HG03135 (cell line): ENCODE measurements at regions not wholly inside any gene's neighbourhood (a gene's known extent, or its start where the extent isn't known, plus 50 kb on each side); places are given as distances from the start of the nearest gene placed in this dataset.

Experiments
- ATAC-seq: cut with Tn5 transposase; IDR thresholded peaks from one replicate; pipeline ENCODE4 v1.9.1; 2021; ENCODE audit warnings: mild to moderate bottlenecking, moderate library complexity; ENCODE audit not compliant: unreplicated experiment

DNA sequence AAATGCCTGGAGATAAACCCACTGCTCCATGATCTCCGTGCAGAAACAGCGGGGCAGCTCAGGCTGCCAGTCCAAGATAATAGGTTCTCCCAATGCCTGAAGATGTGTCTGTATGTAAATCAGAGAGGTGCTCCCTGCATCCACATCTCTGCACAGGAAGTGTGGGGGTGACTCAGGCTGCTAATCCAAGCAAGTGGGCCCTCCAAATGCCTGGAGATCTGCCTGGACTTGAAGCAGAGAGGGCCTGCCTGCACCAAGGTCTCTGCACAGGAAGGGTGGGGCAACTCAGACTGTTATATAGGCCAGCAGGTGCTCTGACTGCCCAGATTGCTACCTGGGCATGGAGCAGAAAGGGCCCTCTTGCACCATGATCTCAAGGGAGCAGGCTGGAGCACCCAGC lies 504.7 kb downstream of the LRFN5 start:
- no peak for ATAC-seq

DNA sequence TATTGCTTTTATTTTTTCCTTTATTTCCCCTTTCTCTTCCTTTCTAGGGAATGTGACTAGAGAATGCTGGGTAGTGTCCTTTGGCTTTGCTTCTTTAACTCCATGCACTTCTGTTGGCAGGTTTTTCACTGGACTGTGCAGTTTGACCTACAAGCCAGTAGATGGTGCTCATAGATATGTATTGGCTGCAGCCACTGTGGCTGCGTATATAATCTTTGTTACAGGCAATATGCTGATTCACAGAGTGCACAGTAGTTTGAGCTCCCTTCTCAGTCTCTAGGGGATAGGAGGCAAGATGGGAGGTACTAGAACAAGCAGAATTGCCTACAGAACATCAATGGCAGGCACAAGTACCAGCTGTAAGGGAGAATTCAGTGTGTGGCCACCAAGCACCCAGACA lies 503.5 kb downstream of the LRFN5 start:
- ATAC-seq: peak; percentile 70

DNA sequence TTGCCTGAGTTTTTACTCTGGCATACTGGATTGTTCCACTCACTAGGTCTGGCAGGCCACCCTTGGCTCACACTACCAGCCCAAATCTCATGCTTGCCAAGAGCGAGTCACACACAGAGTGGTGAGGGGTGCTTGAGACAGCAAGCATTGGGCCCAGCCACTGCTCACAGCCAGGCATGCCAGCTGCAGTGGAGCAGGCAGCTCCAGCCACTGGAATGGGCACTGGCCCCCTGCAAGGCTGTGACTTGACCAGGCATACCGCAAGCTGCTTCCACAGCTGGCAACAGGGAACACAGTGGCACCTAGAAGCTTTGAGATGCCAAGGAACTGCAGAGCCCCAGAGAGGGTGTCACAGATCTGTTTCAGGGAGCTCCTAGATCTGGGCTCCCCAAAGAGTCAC lies 488.5 kb downstream of the LRFN5 start:
- ATAC-seq: no peak

DNA sequence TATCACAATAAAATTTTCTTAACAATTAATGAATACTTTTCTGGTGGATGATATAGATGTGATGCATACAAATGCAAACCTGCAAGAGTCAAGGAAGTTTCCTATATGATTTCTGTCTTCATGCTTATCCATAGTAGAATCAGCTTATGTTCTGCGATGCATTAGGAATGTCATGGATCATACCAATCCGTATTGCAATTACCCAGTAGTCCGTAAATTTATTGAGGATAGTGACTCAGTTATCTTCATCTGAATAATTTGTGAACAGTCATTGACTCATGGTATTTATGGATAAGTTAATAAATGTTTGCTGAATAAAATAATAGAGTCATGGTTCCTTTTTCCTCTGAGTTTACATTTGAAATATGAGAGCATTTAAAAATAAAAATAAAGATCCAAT lies 483.4 kb downstream of the LRFN5 start:
- ATAC-seq: no peak

DNA sequence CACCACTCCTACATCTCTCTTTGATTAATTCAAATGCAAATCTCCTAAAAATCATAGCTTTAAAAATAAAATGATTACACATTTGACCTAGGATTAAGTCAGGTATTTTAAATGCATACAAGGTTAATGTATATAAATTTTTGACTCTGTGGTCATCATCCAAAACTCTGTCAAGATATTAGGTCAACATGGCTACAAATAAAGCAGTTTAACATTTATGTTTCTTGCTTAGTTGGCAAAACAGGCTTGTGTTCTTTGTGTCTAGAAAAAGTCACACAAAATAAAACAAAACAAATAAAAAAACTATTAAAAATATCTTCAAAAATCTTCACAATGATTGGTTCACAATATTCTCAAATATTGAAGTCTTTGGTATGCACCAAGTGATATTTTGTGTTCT lies 473.2 kb downstream of the LRFN5 start:
- ATAC-seq: no peak

DNA sequence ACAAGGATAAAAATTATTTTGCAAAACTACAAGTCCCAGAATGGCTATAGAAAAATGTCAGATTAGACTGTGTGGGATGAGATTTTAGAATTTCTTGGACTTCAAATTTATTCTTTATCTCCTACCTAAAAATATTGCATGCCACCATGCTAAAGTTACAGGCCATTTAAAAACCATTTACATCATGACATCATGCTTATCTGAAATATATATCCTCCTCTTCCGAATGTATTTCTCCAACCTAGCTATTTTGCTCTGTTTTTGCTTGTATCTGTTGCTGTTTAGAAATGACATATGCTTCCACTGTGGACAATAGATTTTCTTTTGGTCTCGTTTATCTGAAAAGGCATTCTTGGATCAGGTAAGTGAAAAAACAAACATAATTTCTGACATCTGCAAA lies 471.7 kb downstream of the LRFN5 start:
- no peak for ATAC-seq

DNA sequence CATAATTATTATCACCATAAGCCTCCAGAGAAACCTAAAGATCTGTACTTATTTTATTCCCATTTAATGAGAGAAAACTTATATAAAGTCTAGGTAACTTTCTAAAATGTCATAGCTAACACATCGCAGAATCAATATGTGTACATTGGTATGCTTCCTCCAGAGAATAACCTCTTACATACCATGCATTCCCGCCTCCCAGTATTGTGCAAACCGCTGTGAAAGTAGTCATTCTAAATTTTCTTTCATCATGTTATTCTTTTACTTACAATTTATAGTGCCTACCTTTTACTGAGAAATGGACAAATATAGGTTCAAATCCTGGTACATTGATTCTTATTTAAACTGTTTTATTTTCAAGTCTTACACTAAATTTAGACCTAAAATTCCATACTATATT lies 463.4 kb downstream of the LRFN5 start:
- ATAC-seq: no peak

DNA sequence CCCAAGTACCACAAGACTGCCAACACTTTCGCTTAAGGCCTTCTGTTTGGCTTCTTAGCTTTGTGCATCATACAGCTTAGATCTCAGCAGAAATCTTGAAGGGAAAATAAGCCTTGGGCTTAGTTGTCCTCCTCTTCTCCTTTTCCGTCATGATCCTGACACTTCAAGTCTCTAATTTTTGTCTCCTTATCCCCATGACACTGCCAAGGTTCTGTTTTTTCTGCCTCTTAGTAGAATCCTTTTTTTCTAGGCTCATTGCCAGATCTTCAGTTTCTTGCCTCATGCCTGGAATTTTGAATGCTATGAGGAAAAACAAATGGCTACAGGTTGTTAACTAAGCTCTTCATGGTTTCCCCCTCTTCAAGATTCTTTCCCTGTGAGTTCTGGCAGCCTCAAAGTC lies 450.4 kb downstream of the LRFN5 start:
- ATAC-seq: no peak

DNA sequence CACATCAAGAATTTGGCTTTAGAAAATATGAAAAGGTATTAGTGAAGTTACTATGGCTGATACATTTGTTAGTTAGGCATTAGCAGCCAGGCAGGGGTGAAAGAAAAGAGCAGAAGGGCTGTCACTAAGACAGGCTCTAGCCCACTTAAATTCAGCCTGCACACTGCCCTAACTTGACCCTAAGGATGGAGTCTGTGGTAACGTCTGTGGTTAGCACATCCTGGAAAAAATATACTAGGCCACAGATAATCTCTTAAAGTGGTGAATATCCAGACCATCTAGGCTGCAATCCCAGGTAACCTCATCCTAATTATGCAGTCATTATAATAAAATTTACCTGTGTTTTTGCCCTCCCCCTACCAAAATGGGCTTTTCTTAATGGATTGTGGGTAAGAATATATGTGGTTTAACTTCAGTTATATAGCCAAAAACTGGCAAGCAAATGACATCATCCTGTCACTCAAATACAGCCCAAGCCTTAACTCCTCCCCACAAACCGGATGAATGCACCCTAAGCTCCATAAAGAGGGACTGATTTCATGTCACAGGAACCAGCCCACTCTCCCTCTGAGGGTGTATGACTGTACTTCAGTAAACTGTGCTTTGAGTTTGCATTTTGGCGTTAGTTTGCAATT lies 440.9 kb downstream of the LRFN5 start:
- no peak for ATAC-seq

DNA sequence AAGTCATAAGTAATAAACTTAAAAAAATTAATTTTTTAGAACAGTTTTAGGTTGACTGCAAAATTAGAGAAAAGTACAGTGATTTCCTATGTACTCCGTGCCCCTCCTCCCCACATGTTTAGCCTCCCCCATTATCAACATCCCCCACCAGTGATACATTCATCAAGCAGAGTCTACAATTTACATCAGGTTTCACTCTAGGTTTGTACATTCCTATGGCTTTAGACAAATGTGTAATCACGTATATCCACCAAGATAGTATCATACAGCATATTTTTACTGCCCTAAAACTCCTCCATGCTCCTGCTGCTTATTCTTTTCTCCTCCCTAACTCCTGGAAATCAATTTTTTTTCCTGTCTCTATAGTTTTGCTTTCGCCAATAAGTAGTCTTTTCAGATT lies 438.7 kb downstream of the LRFN5 start:
- no peak for ATAC-seq

DNA sequence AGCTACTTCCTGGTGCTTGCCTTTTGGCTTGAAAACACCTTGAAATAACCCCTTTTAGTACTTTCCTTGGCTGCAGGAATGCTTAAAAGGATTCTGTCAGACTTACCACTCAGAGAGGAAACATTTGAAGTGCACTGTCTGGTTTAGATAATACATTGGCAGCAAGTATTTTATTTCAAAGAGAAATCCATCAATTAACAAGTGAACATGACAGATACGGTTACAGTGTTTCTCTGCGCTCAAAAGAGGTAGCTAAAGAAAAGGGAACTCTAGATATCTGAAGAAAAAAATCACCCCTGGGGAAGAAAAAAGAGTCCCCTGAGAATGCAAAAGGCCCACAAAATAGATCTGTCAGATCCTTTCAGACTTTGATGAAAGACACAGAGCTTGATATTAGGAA lies 421.9 kb downstream of the LRFN5 start:
- no peak for ATAC-seq

DNA sequence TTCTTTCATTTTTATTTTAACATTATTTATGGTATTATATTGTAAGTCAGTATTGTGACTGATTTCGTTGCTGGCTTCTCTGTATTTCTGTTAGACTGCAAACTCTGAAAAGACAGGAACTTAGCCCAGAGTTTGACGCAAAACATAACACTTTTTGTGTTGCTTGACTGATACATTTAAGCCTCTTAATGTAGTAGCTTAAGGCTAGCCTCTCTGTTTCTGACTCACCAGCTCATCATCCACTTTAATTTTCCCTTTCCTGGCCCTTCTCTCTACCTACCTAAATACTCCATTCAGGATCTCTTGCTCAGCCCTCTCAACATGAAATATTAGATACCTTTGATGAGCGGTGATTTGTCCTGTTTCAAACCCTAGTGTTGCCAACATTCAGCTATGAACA lies 420.6 kb downstream of the LRFN5 start:
- ATAC-seq: no peak

DNA sequence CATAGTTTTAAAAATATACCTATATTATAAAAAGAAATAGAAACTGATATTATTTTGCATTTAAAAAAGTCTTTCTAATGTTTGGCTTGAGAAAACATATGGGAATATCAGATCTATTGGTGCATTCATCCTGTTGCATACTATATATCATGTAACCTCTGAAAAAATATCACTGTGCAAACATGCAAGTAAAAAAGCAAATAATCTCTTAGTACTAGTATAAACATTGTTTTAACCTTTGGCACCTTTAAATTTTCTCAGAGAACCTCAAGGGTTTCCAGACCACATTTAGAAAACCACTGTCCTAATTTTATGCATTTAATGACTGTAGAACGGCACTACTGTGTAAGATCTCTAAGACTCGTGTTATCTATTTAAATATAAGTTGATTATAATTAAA lies 416.8 kb downstream of the LRFN5 start:
- no peak for ATAC-seq

DNA sequence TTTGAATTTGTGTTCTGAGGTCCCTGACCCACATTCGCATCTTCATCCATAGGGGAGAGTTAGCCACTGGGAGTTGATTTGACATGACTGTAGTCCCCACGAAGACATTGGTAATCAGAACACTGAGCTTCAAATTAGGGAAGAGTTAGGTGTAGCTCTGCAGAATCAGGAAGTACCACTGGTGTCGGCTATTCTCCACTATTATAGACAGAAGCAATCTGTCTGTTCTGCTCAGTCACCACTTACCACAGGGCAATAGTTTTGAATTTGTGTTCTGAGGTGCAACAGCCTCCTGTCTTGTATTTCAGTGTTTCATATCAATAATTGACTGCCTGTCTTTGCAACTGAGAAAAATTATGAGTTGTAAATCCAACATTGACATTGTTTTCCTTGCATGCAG lies 407.6 kb downstream of the LRFN5 start:
- no peak for ATAC-seq

DNA sequence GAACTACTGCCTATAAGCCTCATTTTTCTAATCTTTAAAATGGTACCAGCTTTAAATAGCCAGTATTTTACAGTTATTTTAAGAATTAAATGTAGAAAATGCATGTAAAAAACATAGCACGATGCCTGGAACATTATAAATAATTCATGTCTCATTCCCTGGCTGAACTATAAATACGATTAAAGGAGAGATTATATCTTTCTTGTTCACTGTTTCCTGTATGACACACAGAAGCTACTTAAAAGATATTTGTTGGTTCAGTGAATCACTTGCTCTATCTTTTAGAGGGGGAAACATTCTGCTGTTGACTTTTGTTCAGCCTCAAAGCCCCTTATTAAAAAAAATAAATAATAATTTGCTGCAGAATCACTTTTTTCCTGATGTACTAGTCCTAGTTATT lies 406.9 kb downstream of the LRFN5 start:
- no peak for ATAC-seq

DNA sequence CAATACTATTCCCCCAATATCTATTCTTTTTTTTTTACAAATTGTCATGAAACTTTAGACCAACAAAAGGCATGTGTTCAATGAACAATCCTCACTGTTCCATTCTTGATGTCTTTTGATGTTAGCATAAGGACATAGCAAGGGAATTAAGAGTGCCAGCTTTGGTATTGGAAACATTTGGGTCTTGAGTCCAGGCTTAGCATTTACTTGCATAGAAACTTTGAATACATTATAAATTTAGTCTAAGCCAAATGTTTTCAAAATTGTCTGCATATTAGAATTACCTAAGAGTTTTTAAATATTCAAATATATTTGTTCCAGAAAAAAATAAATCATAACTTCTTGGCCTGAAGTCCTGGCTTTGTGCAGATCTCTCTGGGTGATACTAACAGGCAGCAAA lies 406.5 kb downstream of the LRFN5 start:
- no peak for ATAC-seq

DNA sequence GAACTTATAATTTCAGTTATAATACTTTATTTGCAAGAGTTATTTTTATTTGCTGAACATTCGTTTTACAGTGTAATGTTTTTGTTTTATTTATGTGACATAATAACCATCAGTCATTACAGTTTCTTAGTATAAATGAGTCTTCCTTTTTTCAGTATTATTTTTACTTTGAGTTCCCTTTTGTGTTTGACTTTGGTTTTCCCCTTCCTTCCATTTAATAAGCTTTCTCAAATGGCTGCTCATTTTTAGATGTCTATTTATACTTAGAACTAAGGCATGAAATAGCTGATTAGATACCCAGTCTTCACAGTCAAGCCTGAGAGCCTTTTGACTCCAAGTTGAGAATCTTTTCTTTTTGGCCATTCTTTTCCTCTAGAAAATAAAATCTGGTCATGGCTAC lies 404.5 kb downstream of the LRFN5 start:
- no peak for ATAC-seq

DNA sequence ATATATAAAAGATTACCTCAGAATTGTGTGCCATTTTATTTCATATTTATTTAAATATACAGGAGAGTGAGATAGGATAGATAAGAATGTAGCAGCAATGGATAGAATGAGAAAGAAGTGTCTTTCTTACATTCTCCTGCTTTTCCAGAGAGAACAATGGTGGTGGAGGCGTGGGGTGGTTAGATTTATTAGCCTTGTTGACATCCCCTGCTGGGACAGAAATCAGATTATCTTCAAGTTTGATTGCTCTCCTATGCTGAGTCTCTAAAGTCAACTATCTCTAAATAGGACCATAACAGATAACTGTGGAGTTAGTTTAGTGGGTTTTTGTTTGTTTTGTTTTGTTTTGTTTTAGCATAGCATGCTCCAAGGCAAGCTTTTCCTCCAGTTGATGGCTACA lies 397.6 kb downstream of the LRFN5 start:
- ATAC-seq: no peak

DNA sequence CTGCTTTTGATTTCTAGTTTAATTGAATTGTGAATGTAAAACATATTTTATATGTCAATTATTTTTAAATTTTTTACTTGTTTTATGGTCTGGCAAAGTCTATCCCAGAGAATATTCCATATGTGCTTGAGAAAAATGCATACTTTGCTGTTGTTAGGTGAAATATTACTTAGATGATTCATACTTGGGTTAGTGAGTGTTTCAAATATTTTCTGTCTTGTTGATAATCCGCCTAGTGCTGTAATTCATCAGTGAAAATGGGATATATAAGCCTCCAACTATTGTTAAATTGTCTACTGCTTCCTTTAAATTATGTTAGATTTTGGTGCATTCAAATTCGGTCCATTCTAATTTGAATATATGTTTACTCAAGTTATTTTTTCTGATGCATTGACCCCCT lies 395.5 kb downstream of the LRFN5 start:
- no peak for ATAC-seq

DNA sequence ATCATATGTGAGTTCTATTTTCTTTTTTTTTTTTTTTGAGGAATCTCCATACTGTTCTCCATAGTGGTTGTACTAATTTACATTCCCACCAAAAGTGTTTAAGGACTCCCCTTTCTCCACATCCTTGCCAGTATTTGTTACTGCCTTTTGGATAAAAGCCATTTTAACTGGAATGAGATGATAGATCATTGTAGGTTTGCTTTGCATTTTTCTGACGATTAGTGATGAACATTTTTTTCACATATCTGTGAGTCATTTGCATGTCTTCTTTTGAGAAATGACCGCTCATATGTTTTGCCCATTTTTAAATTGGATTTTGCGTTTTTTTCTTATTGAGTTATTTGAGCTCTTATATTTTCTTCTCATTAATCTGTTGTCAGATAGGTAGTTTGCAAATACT lies 394.8 kb downstream of the LRFN5 start:
- ATAC-seq: no peak

DNA sequence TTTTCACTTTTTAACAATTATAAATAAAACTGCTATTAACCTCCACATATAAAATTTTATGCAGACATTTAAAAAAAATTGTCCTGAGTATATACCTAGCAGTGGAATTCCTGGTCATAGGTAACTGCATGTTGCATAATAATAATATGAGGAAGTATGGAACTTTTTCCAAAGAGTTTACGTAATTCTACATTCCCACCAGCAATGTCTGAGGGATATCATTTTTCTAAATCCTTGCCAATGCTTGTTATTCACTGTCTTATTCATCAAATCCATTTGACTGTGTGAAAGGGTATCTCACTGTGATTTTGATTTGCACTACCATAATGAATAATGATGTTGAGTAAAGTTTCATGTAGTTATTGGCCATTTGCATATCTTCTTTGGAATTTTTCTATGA lies 393.8 kb downstream of the LRFN5 start:
- no peak for ATAC-seq

DNA sequence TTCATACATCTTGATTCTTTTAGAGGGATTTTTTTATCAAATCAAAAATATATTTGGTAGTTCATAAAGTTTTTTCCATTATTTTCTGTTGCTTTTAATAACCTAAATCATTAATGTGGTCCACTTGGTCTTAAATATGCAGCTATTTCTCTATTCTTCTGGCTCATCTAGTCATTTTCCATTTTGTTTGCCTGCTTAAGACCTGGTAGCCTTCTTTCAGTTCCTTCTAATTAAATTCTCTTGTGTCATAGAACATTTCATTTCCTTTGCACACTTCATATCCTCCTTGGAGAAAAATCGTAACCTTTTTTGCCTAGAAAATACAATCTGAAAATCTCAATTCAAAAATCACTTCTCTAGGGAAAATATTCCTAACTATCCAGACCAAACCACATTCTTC lies 387.0 kb downstream of the LRFN5 start:
- no peak for ATAC-seq

DNA sequence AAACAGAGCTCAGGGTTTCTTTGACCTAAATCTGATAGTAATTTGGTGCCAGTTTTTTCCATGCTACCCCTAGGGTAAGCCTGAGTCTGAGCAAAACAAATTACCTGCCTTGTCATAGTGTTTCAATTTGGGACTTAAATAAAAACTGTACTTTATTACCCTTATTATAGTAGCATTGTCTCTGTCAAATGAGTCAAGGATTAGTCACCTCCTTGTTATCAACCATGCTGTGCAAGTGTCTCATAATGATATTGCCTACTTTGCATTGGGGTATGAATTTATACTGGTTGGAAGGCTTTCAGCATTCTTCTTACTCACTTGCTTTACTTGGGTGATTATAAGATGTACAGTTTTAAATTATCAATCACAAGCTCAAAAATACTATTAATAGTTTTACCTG lies 380.0 kb downstream of the LRFN5 start:
- ATAC-seq: no peak
